ENCODE measurements at regions not wholly inside any gene's neighbourhood (a gene's known extent, or its start where the extent isn't known, plus 50 kb on each side); places are given as distances from the start of the nearest gene placed in this dataset.
"Not testable (repeated sequence)": the region's sequence is repeated elsewhere in the genome, so short reads cannot be mapped to it uniquely, and the experiment has no call there.

DNA sequence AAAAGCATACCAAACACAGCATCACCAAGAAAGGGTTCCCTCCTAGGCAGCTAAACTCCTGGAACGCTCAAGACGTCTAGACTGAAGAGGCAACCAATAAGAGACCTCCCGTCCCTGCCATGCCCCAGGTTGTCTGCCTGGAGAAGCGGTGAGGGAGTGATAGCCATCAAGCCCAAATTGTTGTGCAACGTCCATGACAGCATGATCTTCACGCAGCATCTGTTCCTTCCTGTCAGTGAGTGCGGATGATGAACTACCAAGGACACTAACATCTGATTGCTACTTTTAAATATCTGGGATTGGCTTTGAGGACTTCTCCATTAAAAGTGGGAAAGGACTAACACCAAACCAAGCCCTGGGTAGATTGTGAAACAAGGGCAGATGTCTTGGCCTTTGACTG is 149.7 kb downstream of the TXNL1 start:
- no peak for DNase-seq
- Mint-ChIP-seq H3K36me3 (ENCODE audit: insufficient read depth, unreplicated experiment) (no peaks in the 10 kb centered on the region), H3K9me3 (ENCODE audit: unreplicated experiment) (no peaks in the 10 kb centered on the region), H3K27me3 (ENCODE audit: insufficient read depth, unreplicated experiment) (peaks cover 3% of the 10 kb centered on the region), H3K4me1 (ENCODE audit: low read depth, unreplicated experiment) (no peaks in the 10 kb centered on the region), H3K27ac (ENCODE audit: unreplicated experiment) (no peak overlapping the region), H3K4me3 (ENCODE audit: unreplicated experiment) (no peak overlapping the region)
- ChIA-PET POLR2A (no interaction called here), CTCF (no interaction called here)
- Histone ChIP-seq H3K9me3 (no peaks in the 10 kb centered on the region), H3K36me3 (ENCODE audit: control insufficient read depth, insufficient read depth, low read length) (no peaks in the 10 kb centered on the region), H3K4me3 (ENCODE audit: low read depth, low read length) (no peak overlapping the region), H3K27me3 (replicated peaks; ENCODE audit: control insufficient read depth, insufficient read depth, low read length) (no peaks in the 10 kb centered on the region), H3K4me1 (no peaks in the 10 kb centered on the region)
- TF ChIP-seq, protein P1, sequence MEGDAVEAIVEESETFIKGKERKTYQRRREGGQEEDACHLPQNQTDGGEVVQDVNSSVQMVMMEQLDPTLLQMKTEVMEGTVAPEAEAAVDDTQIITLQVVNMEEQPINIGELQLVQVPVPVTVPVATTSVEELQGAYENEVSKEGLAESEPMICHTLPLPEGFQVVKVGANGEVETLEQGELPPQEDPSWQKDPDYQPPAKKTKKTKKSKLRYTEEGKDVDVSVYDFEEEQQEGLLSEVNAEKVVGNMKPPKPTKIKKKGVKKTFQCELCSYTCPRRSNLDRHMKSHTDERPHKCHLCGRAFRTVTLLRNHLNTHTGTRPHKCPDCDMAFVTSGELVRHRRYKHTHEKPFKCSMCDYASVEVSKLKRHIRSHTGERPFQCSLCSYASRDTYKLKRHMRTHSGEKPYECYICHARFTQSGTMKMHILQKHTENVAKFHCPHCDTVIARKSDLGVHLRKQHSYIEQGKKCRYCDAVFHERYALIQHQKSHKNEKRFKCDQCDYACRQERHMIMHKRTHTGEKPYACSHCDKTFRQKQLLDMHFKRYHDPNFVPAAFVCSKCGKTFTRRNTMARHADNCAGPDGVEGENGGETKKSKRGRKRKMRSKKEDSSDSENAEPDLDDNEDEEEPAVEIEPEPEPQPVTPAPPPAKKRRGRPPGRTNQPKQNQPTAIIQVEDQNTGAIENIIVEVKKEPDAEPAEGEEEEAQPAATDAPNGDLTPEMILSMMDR (IDR thresholded peaks at IDR 0.05; ENCODE audit: insufficient read depth in 1 of 2, low read depth in 1 of 2, low read length in 1 of 2, severe bottlenecking in 1 of 2, unreplicated experiment in 1 of 2) = no peak
- no TSS peak for BruUV-seq (replicated peaks)
- intact Hi-C loops (cut with micrococcal nuclease; ENCODE audit: unreplicated experiment) = no loop called here

DNA sequence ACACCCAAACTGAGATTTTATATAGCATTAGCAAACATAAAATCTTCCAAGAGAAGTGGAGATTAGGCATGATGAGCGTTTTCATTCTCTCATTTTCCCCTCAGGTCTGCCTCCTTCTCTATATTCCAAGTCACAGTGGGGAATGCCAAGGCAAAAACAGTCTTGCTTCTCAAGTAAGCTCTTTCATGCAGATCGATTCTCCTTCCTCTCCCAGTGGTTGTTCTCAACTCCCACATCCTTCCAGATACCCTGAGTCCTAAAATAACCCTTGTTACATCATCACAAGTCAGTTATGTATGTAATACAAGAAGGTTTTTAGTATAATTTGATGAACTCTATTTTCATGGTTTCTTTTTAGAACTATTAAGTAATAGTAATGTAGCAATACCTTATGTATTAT is 150.6 kb downstream of the TXNL1 start:
- no peaks in the 10 kb centered on the region for H3K4me1 ChIP-seq
- intact Hi-C loops (cut with micrococcal nuclease; ENCODE audit: unreplicated experiment) = no loop called here
- H3K9me3 ChIP-seq = no peaks in the 10 kb centered on the region
- H3K36me3 ChIP-seq (ENCODE audit: control insufficient read depth, insufficient read depth, low read length) = no peaks in the 10 kb centered on the region
- Mint-ChIP-seq H3K27me3 (ENCODE audit: insufficient read depth, unreplicated experiment) (peaks cover 3% of the 10 kb centered on the region), H3K36me3 (ENCODE audit: insufficient read depth, unreplicated experiment) (no peaks in the 10 kb centered on the region), H3K4me1 (ENCODE audit: low read depth, unreplicated experiment) (no peaks in the 10 kb centered on the region), H3K4me3 (ENCODE audit: unreplicated experiment) (no peak overlapping the region), H3K27ac (ENCODE audit: unreplicated experiment) (no peak overlapping the region), H3K9me3 (ENCODE audit: unreplicated experiment) (no peaks in the 10 kb centered on the region)
- H3K27me3 ChIP-seq (replicated peaks; ENCODE audit: control insufficient read depth, insufficient read depth, low read length) = no peaks in the 10 kb centered on the region
- BruUV-seq (replicated peaks) = no TSS peak
- CTCF ChIA-PET = no interaction called here
- DNase-seq = no peak
- TF ChIP-seq, protein P1 (IDR thresholded peaks at IDR 0.05; ENCODE audit: insufficient read depth in 1 of 2, low read depth in 1 of 2, low read length in 1 of 2, severe bottlenecking in 1 of 2, unreplicated experiment in 1 of 2) = no peak
- POLR2A ChIA-PET = no interaction called here
- no peak overlapping the region for H3K4me3 ChIP-seq (ENCODE audit: low read depth, low read length)

DNA sequence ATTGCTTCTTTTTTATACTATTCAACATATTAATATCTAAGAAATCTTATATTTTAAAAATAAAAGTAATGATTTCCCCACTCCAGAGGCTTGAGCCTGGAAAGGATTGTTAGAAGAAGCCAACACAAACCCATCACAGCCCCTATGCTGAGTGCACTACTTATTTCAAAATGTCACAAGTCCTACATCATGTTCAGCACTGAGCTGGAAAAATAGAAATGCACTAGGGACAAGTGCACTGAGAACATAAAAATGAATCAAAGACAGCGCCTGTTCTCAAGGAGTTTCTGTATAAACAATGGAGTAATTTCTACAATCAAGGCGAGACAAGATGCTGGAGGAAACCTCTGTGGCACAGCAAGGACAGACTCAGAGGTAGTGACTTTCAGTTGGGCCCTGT is 155.0 kb downstream of the TXNL1 start:
- Mint-ChIP-seq H3K27me3 (ENCODE audit: insufficient read depth, unreplicated experiment) (peaks cover 4% of the 10 kb centered on the region), H3K36me3 (ENCODE audit: insufficient read depth, unreplicated experiment) (no peaks in the 10 kb centered on the region), H3K4me3 (ENCODE audit: unreplicated experiment) (no peak overlapping the region), H3K9me3 (ENCODE audit: unreplicated experiment) (no peaks in the 10 kb centered on the region), H3K4me1 (ENCODE audit: low read depth, unreplicated experiment) (no peaks in the 10 kb centered on the region), H3K27ac (ENCODE audit: unreplicated experiment) (no peak overlapping the region)
- TF ChIP-seq, protein P1 (IDR thresholded peaks at IDR 0.05; ENCODE audit: insufficient read depth in 1 of 2, low read depth in 1 of 2, low read length in 1 of 2, severe bottlenecking in 1 of 2, unreplicated experiment in 1 of 2) = no peak
- no TSS peak for BruUV-seq (replicated peaks)
- no peaks in the 10 kb centered on the region for H3K9me3 ChIP-seq
- intact Hi-C loops (cut with micrococcal nuclease; ENCODE audit: unreplicated experiment) = no loop called here
- no peak overlapping the region for H3K4me3 ChIP-seq (ENCODE audit: low read depth, low read length)
- ChIA-PET POLR2A (no interaction called here), CTCF (no interaction called here)
- H3K36me3 ChIP-seq (ENCODE audit: control insufficient read depth, insufficient read depth, low read length) = no peaks in the 10 kb centered on the region
- H3K4me1 ChIP-seq = no peaks in the 10 kb centered on the region
- H3K27me3 ChIP-seq (replicated peaks; ENCODE audit: control insufficient read depth, insufficient read depth, low read length) = no peaks in the 10 kb centered on the region
- DNase-seq = no peak

DNA sequence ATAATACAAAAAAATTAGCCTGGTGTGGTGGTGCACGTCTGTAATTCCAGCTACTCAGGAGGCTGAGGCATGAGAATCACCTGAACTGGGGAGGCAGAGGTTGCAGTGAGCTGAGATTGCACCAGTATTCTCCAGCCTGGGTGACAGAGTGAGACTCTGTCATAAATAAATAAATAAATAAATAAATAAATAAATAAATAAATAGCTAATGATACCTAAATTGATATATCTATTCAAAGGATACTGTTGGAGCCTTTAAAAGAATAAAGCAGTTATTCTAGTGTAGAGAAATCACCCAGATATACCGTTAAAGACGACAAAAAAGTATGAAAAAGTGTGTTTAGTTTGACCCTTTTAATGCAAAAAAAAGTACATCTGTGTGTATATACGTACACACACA is 155.6 kb downstream of the TXNL1 start:
- H3K27ac Mint-ChIP-seq (ENCODE audit: unreplicated experiment); H3K4me3 ChIP-seq (ENCODE audit: low read depth, low read length); H3K4me1 Mint-ChIP-seq (ENCODE audit: low read depth, unreplicated experiment); H3K36me3 Mint-ChIP-seq (ENCODE audit: insufficient read depth, unreplicated experiment); POLR2A ChIA-PET; DNase-seq; intact Hi-C loops (cut with micrococcal nuclease; ENCODE audit: unreplicated experiment); H3K4me1 ChIP-seq; H3K9me3 ChIP-seq; H3K4me3 Mint-ChIP-seq (ENCODE audit: unreplicated experiment); H3K27me3 Mint-ChIP-seq (ENCODE audit: insufficient read depth, unreplicated experiment); H3K27me3 ChIP-seq (replicated peaks; ENCODE audit: control insufficient read depth, insufficient read depth, low read length); BruUV-seq (replicated peaks); CTCF ChIA-PET; H3K36me3 ChIP-seq (ENCODE audit: control insufficient read depth, insufficient read depth, low read length); H3K9me3 Mint-ChIP-seq (ENCODE audit: unreplicated experiment): not testable (repeated sequence)

Data from Caco-2 (cell line).